GM12878 (cell line): ENCODE measurements at regions not wholly inside any gene's neighbourhood (a gene's known extent, or its start where the extent isn't known, plus 50 kb on each side); places are given as distances from the start of the nearest gene placed in this dataset.

Experiments
- ATAC-seq: fragments of 200-7000 bp; cut with Tn5 transposase; 3 replicates; pipeline ENCODE4 v1.9.1; 2020; ENCODE audit warnings: mild to moderate bottlenecking, moderate library complexity
- BruUV-seq: library from RNA; stranded (reverse); fragments of 400-500 nt; replicated peaks from 2 replicates; lab custom pipeline; 2021; lab: Mats Ljungman, UMichigan
- CTCF ChIA-PET: fragments of 300-600 bp; sonication (Branson Sonifier 250); formaldehyde crosslinking; extraction: SDS; loops from one replicate; lab custom pipeline; 2021; ENCODE audit warnings: inconsistent platforms; lab: Yijun Ruan, JAX
- POLR2A ChIA-PET: fragments of 350-600 bp; formaldehyde crosslinking; extraction: SDS; loops from one replicate; lab custom pipeline; 2021; ENCODE audit warnings: inconsistent platforms; lab: Charles Lee
- RAD21 ChIA-PET: fragments of 300-600 bp; sonication (Branson Sonifier 250); formaldehyde crosslinking; loops from one replicate; lab custom pipeline; 2023; ENCODE audit warnings: antibody characterized with exemption; ENCODE audit not compliant: unreplicated experiment; lab: Charles Lee
- SMC1A ChIA-PET: fragments of 300-600 bp; sonication (Branson Sonifier 250); formaldehyde crosslinking; loops from one replicate; lab custom pipeline; 2023; ENCODE audit not compliant: unreplicated experiment, uncharacterized antibody; lab: Charles Lee
- DNase-seq: peaks from one replicate; pipeline ENCODE4 v3.0.0-alpha.2; 2011; ENCODE audit warnings: low read depth, low spot score
- FAIRE-seq: peaks from 3 replicates; lab custom pipeline; 2011; peaks lifted over from hg19 to GRCh38; lab: Jason Lieb, UNC
- H2AFZ ChIP-seq: 2 replicates; pipeline ENCODE4 v1.6.0; 2011; ENCODE audit warnings: low read depth, low read length, control low read depth; ENCODE audit not compliant: control insufficient read depth
- H3K27ac ChIP-seq: 2 replicates; pipeline ENCODE4 v1.5.1; 2011; ENCODE audit warnings: control low read depth; ENCODE audit not compliant: control insufficient read depth, insufficient read depth
- H3K27me3 ChIP-seq, 2 experiments: replicated peaks in 1 of 2; 2 replicates each; pipeline versions ENCODE4 v1.6.0 to v1.6.1; 2011; ENCODE audit warnings: low read length in 1 of 2; ENCODE audit not compliant: control insufficient read depth in 2 of 2, insufficient read depth in 2 of 2
- H3K36me3 ChIP-seq, 2 experiments: 2 replicates each; pipeline ENCODE4 v1.5.1; 2011; ENCODE audit warnings: low read length in 1 of 2; ENCODE audit not compliant: control insufficient read depth in 2 of 2, insufficient read depth in 2 of 2
- H3K4me1 ChIP-seq: 2 replicates; pipeline ENCODE4 v1.6.1; 2011; ENCODE audit warnings: mild to moderate bottlenecking, low read length, moderate library complexity, mixed read lengths; ENCODE audit not compliant: control insufficient read depth, insufficient read depth
- H3K4me2 ChIP-seq: 2 replicates; pipeline ENCODE4 v1.6.0; 2011; ENCODE audit warnings: control low read depth; ENCODE audit not compliant: control insufficient read depth, insufficient read depth
- H3K4me3 ChIP-seq: fragments of 200-600 bp; sonication (generic); 2 replicates; pipeline ENCODE4 v1.5.1; 2016
- H3K79me2 ChIP-seq: 2 replicates; pipeline ENCODE4 v1.6.0; 2011; ENCODE audit warnings: low read length; ENCODE audit not compliant: control insufficient read depth, insufficient read depth
- H3K9ac ChIP-seq: 2 replicates; pipeline ENCODE4 v1.8.0; 2011; ENCODE audit warnings: low read length, control low read depth, mixed read lengths; ENCODE audit not compliant: control insufficient read depth, insufficient read depth
- H3K9me3 ChIP-seq: replicated peaks from 3 replicates; pipeline ENCODE4 v1.5.1; 2011; ENCODE audit warnings: mild to moderate bottlenecking, low read length; ENCODE audit not compliant: control insufficient read depth, insufficient read depth
- H4K20me1 ChIP-seq: 2 replicates; pipeline ENCODE4 v1.6.0; 2011; ENCODE audit not compliant: control insufficient read depth, insufficient read depth
- FOXK2 ChIP-seq: fragments of 450-650 bp; IDR thresholded peaks from 2 replicates; pipeline ENCODE4 v1.6.1; 2017; ENCODE audit warnings: mild to moderate bottlenecking, moderate library complexity
- HDAC6 ChIP-seq: fragments of 200-600 bp; sonication (generic); IDR thresholded peaks from one replicate; pipeline ENCODE4 v1.8.0; 2017; ENCODE audit warnings: antibody characterized with exemption; ENCODE audit not compliant: unreplicated experiment
- PKNOX1 ChIP-seq: fragments of 450-650 bp; IDR thresholded peaks from 2 replicates; pipeline ENCODE4 v1.6.1; 2016; ENCODE audit warnings: mild to moderate bottlenecking
- WGBS: methylation state at CpG from one replicate; pipeline ENCODE4 v1.1.6; 2016; ENCODE audit warnings: low lambda C conversion rate; ENCODE audit not compliant: insufficient replicate concordance, insufficient coverage; ENCODE audit errors: missing lambda C conversion rate; 5-methylcytosine and 5-hydroxymethylcytosine counted together
- in situ Hi-C: fragments of 300-500 bp; cut with MboI; formaldehyde crosslinking; loops from 9 replicates; pipeline ENCODE4 v1.14.3; 2018; ENCODE audit warnings: mixed read lengths
- intact Hi-C: fragments of 100-400 bp; cut with micrococcal nuclease; formaldehyde crosslinking; loops from one replicate; pipeline ENCODE4 v1.14.2; 2022; ENCODE audit not compliant: unreplicated experiment
- TF ChIP-seq, protein P1 (sequence below): fragments of 450-650 bp; IDR thresholded peaks from 2 replicates; pipeline ENCODE4 v1.6.1; 2016; ENCODE audit warnings: mild to moderate bottlenecking

DNA sequence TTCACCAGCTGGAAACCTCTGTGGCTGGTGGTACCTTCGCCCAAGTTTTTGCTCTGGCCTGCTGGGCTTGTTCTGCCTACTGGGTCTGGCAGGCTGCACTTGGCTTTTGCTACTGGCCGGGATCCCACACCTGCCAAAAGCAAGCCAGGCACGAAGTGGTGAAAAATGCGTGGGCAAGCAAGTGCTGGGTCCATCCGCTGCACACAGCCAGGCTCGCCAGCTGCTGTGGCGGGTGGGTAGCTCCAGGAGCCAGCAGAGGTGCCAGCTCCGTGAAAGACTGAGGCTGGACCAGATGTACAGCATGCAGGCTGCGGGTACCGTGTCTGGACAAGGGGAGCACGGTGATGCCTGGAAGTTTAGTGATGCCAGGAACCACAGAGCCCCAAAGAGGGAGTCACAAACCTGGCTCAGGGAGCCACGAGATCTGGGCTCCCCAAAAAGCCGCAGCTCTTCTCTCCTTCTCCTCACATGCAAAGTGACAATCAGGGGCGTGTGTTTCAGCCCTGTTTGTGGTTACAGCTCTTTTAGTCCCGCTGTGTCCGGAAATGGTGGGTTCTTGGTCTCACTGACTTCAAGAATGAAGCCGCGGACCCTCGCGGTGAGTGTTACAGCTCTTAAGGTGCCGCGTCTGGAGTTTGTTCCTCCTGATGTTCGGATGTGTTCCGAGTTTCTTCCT is 1455.6 kb upstream of the GBE1 start:
- Histone ChIP-seq H3K36me3 (no peaks in the 10 kb centered on the region), H3K79me2 (no peaks in the 10 kb centered on the region), H3K27me3 (no peaks in the 10 kb centered on the region), H2AFZ (no peak overlapping the region), H3K27ac (no peak overlapping the region), H4K20me1 (no peaks in the 10 kb centered on the region), H3K4me2 (no peak overlapping the region), H3K9me3 (no peaks in the 10 kb centered on the region), H3K9ac (no peak overlapping the region), H3K4me3 (no peak overlapping the region), H3K4me1 (no peaks in the 10 kb centered on the region)
- RAD21 ChIA-PET: no interaction called here
- CTCF ChIA-PET: no interaction called here
- in situ Hi-C loops (no loop called here), intact Hi-C loops (no loop called here)
- TF ChIP-seq PKNOX1: no peak
- TF ChIP-seq FOXK2: no peak
- POLR2A ChIA-PET: no interaction called here
- FAIRE-seq: no peak
- ATAC-seq: no peak
- SMC1A ChIA-PET: no interaction called here
- WGBS: 42% methylated on average over 24 of the region's 24 CpGs
- DNase-seq: no peak
- BruUV-seq: no TSS peak

DNA sequence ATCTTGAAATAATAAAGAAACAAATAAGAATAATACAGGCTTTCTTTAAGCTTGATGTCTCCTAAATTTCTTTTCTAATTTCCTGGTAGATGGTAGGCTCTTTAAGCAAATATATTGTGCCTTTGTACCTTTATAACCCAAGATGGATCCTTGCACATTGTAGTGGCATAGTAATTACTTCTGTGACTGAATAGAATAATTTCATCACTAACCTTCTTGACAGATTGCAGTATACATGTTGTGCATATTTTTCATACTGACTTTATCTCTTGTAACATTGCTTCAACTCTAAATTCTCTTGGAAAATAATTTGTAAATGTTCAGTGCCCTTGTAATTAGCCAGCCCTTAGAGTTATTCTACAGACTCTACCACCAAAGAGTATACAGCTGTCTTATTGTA is 1433.8 kb upstream of the GBE1 start:
- in situ Hi-C loops: no loop called here
- no peak for TF ChIP-seq HDAC6
- TF ChIP-seq, protein P1, sequence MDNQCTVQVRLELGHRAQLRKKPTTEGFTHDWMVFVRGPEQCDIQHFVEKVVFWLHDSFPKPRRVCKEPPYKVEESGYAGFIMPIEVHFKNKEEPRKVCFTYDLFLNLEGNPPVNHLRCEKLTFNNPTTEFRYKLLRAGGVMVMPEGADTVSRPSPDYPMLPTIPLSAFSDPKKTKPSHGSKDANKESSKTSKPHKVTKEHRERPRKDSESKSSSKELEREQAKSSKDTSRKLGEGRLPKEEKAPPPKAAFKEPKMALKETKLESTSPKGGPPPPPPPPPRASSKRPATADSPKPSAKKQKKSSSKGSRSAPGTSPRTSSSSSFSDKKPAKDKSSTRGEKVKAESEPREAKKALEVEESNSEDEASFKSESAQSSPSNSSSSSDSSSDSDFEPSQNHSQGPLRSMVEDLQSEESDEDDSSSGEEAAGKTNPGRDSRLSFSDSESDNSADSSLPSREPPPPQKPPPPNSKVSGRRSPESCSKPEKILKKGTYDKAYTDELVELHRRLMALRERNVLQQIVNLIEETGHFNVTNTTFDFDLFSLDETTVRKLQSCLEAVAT: no peak
- RAD21 ChIA-PET: no interaction called here

More for the DNA sequence above, 1433.8 kb upstream of the GBE1 start:
- intact Hi-C loops: no loop called here
- no peak for FAIRE-seq
- H3K9ac ChIP-seq: no peak overlapping the region
- ATAC-seq: no peak
- no peak overlapping the region for H3K4me2 ChIP-seq
- no peak overlapping the region for H3K27ac ChIP-seq
- H4K20me1 ChIP-seq: no peaks in the 10 kb centered on the region
- no peaks in the 10 kb centered on the region for H3K27me3 ChIP-seq
- ChIA-PET SMC1A (interaction anchor here (1.1 kb wide), 1 partner anchor 8 kb away, joined by 6 read pairs; no protein-coding TSS in a partner anchor), POLR2A (no interaction called here), CTCF (no interaction called here)
- no peaks in the 10 kb centered on the region for H3K79me2 ChIP-seq
- H3K4me1 ChIP-seq: no peaks in the 10 kb centered on the region
- no peaks in the 10 kb centered on the region for H3K9me3 ChIP-seq
- no peak overlapping the region for H2AFZ ChIP-seq
- H3K36me3 ChIP-seq: no peaks in the 10 kb centered on the region
- DNase-seq: no peak
- no peak overlapping the region for H3K4me3 ChIP-seq
- no TSS peak for BruUV-seq
